Endodermal cell (in vitro differentiated cells): ENCODE measurements at regions not wholly inside any gene's neighbourhood (a gene's known extent, or its start where the extent isn't known, plus 50 kb on each side); places are given as distances from the start of the nearest gene placed in this dataset.

ENCODE experiments used
- DNase-seq: peaks from one replicate; pipeline ENCODE4 v3.0.0-alpha.2; 2017
- H3K27ac ChIP-seq: 2 replicates; pipeline ENCODE4 v1.5.1; 2013; ENCODE audit warnings: mild to moderate bottlenecking, low read depth, low read length, moderate library complexity
- H3K27me3 ChIP-seq: 2 replicates; pipeline ENCODE4 v1.6.1; 2013; ENCODE audit warnings: mild to moderate bottlenecking, low read length, moderate library complexity; ENCODE audit not compliant: insufficient read depth, control insufficient read depth, poor library complexity, severe bottlenecking
- H3K36me3 ChIP-seq: 2 replicates; pipeline ENCODE4 v1.7.0; 2013; ENCODE audit warnings: mild to moderate bottlenecking, low read length, moderate library complexity; ENCODE audit not compliant: control insufficient read depth, insufficient read depth
- H3K4me1 ChIP-seq: one replicate; pipeline ENCODE4 v1.7.0; 2013; ENCODE audit warnings: low read length; ENCODE audit not compliant: control insufficient read depth, insufficient read depth
- H3K4me3 ChIP-seq: 2 replicates; pipeline ENCODE4 v1.5.1; 2013; ENCODE audit warnings: mild to moderate bottlenecking, low read length, moderate library complexity
- H3K9ac ChIP-seq: 2 replicates; pipeline ENCODE4 v1.6.1; 2013; ENCODE audit warnings: mild to moderate bottlenecking, low read length, moderate library complexity; ENCODE audit not compliant: poor library complexity, severe bottlenecking; ENCODE audit errors: extremely low read depth
- H3K9me3 ChIP-seq: 2 replicates; pipeline ENCODE4 v1.6.1; 2013; ENCODE audit warnings: mild to moderate bottlenecking, low read length, moderate library complexity; ENCODE audit not compliant: control insufficient read depth
- H3K27ac Mint-ChIP-seq: 2 replicates; pipeline ENCODE4 v1.8.0; 2020; ENCODE audit warnings: mixed read lengths
- H3K27me3 Mint-ChIP-seq: 2 replicates; pipeline ENCODE4 v1.8.0; 2021; ENCODE audit warnings: mild to moderate bottlenecking, mixed read lengths; ENCODE audit not compliant: insufficient read depth
- H3K36me3 Mint-ChIP-seq: 2 replicates; pipeline ENCODE4 v1.8.0; 2020; ENCODE audit warnings: low read depth, mixed read lengths
- H3K4me1 Mint-ChIP-seq: 2 replicates; pipeline ENCODE4 v1.8.0; 2020; ENCODE audit warnings: mixed read lengths
- H3K4me3 Mint-ChIP-seq: 2 replicates; pipeline ENCODE4 v1.8.0; 2020; ENCODE audit warnings: mild to moderate bottlenecking, moderate library complexity, mixed read lengths
- H3K9me3 Mint-ChIP-seq: 2 replicates; pipeline ENCODE4 v1.8.0; 2020; ENCODE audit warnings: mild to moderate bottlenecking, mixed read lengths
- CTCF ChIP-seq: fragments of 200-600 bp; sonication (generic); conservative IDR thresholded peaks from 2 replicates; pipeline ENCODE4 v1.5.0; 2021; ENCODE audit warnings: antibody characterized with exemption, mild to moderate bottlenecking
- WGBS, 2 experiments: methylation state at CpG; one replicate each; pipeline versions ENCODE4 v1.1.5 to v1.1.7; 2013; ENCODE audit warnings: missing lambda C conversion rate in 2 of 2, mixed read lengths in 1 of 2; ENCODE audit not compliant: insufficient coverage in 1 of 2, insufficient read length in 1 of 2; 5-methylcytosine and 5-hydroxymethylcytosine counted together

- peaks cover under 1% of the 10 kb centered on the region for H3K4me1 Mint-ChIP-seq
- 89 to 91% methylated on average over 5 to 6 of the region's 6 CpGs for WGBS, 2 experiments
Observed at GRCh38 chr10:57987055-57987721, 280.5 kb downstream of the IPMK start.

GRCh38 chr10:57986422-57986821, 281.3 kb downstream of the IPMK start:
- WGBS, 2 experiments = 92% methylated on average over 1 of the region's 1 CpG; no CpG with 5 or more reads in 1 of the 2 experiments
- no peaks in the 10 kb centered on the region for H3K4me1 ChIP-seq
- Mint-ChIP-seq H3K27ac (no peak overlapping the region), H3K36me3 (no peaks in the 10 kb centered on the region), H3K9me3 (no peaks in the 10 kb centered on the region), H3K27me3 (no peaks in the 10 kb centered on the region), H3K4me1 (no peaks in the 10 kb centered on the region), H3K4me3 (no peak overlapping the region)
- H3K9ac ChIP-seq = no peak overlapping the region
- no peaks in the 10 kb centered on the region for H3K9me3 ChIP-seq
- H3K4me3 ChIP-seq = no peak overlapping the region
- DNase-seq = no peak
- no peak for TF ChIP-seq CTCF
- H3K27ac ChIP-seq = no peak overlapping the region
- H3K27me3 ChIP-seq = no peaks in the 10 kb centered on the region
- no peaks in the 10 kb centered on the region for H3K36me3 ChIP-seq

More at GRCh38 chr10:57987055-57987721, 280.5 kb downstream of the IPMK start:
- Histone ChIP-seq H3K4me1 (no peaks in the 10 kb centered on the region), H3K9ac (no peak overlapping the region), H3K4me3 (no peak overlapping the region), H3K9me3 (no peaks in the 10 kb centered on the region), H3K27ac (no peak overlapping the region), H3K36me3 (no peaks in the 10 kb centered on the region), H3K27me3 (no peaks in the 10 kb centered on the region)
- no peaks in the 10 kb centered on the region for H3K27me3 Mint-ChIP-seq
- DNase-seq = no peak
- no peak overlapping the region for H3K4me3 Mint-ChIP-seq
- no peaks in the 10 kb centered on the region for H3K36me3 Mint-ChIP-seq
- TF ChIP-seq CTCF = no peak
- H3K27ac Mint-ChIP-seq = no peak overlapping the region
- H3K9me3 Mint-ChIP-seq = no peaks in the 10 kb centered on the region

- TF ChIP-seq CTCF = no peak
- Mint-ChIP-seq H3K4me3 (no peak overlapping the region), H3K4me1 (no peaks in the 10 kb centered on the region), H3K27me3 (no peaks in the 10 kb centered on the region), H3K36me3 (no peaks in the 10 kb centered on the region), H3K9me3 (no peaks in the 10 kb centered on the region), H3K27ac (no peak overlapping the region)
- Histone ChIP-seq H3K4me3 (no peak overlapping the region), H3K9ac (no peak overlapping the region), H3K27me3 (no peaks in the 10 kb centered on the region), H3K27ac (no peak overlapping the region), H3K4me1 (no peaks in the 10 kb centered on the region), H3K36me3 (no peaks in the 10 kb centered on the region), H3K9me3 (no peaks in the 10 kb centered on the region)
- WGBS, 2 experiments = 78 to 90% methylated on average over 2 to 3 of the region's 3 CpGs
- no peak for DNase-seq
Observed at GRCh38 chr10:57983281-57983791, 284.4 kb downstream of the IPMK start.
